ENCODE measurements at regions not wholly inside any gene's neighbourhood (a gene's known extent, or its start where the extent isn't known, plus 50 kb on each side); places are given as distances from the start of the nearest gene placed in this dataset.

GRCh38 chr2:105959357-105959756 is 214.6 kb downstream of the NCK2 start:
- H3K27me3 Mint-ChIP-seq (ENCODE audit: unreplicated experiment) = peaks cover 9% of the 10 kb centered on the region
- no peaks in the 10 kb centered on the region for H3K36me3 Mint-ChIP-seq (ENCODE audit: unreplicated experiment)
- no peaks in the 10 kb centered on the region for H3K4me1 Mint-ChIP-seq (ENCODE audit: low read depth, unreplicated experiment)
- no peak for DNase-seq
- no peak overlapping the region for H3K4me3 Mint-ChIP-seq (ENCODE audit: unreplicated experiment)
- TF ChIP-seq CTCF (IDR thresholded peaks at IDR 0.05; ENCODE audit: partially characterized antibody, unreplicated experiment) = no peak
- H3K9me3 Mint-ChIP-seq (ENCODE audit: unreplicated experiment) = no peaks in the 10 kb centered on the region
- no peak overlapping the region for H3K27ac Mint-ChIP-seq (ENCODE audit: unreplicated experiment)

- Mint-ChIP-seq H3K9me3 (ENCODE audit: unreplicated experiment) (no peaks in the 10 kb centered on the region), H3K4me1 (ENCODE audit: low read depth, unreplicated experiment) (peaks cover 4% of the 10 kb centered on the region), H3K27ac (ENCODE audit: unreplicated experiment) (no peak overlapping the region), H3K36me3 (ENCODE audit: unreplicated experiment) (no peaks in the 10 kb centered on the region), H3K4me3 (ENCODE audit: unreplicated experiment) (no peak overlapping the region), H3K27me3 (ENCODE audit: unreplicated experiment) (peaks cover 8% of the 10 kb centered on the region)
- DNase-seq = no peak
- no peak for TF ChIP-seq CTCF (IDR thresholded peaks at IDR 0.05; ENCODE audit: partially characterized antibody, unreplicated experiment)
These were observed 210.2 kb downstream of the NCK2 start for GRCh38 chr2:105954891-105955290.

GRCh38 chr2:105953942-105954341 is 209.2 kb downstream of the NCK2 start:
- Mint-ChIP-seq H3K36me3 (ENCODE audit: unreplicated experiment) (no peaks in the 10 kb centered on the region), H3K27ac (ENCODE audit: unreplicated experiment) (no peak overlapping the region), H3K27me3 (ENCODE audit: unreplicated experiment) (peaks cover 7% of the 10 kb centered on the region), H3K4me1 (ENCODE audit: low read depth, unreplicated experiment) (peaks cover 4% of the 10 kb centered on the region), H3K9me3 (ENCODE audit: unreplicated experiment) (no peaks in the 10 kb centered on the region), H3K4me3 (ENCODE audit: unreplicated experiment) (no peak overlapping the region)
- no peak for TF ChIP-seq CTCF (IDR thresholded peaks at IDR 0.05; ENCODE audit: partially characterized antibody, unreplicated experiment)
- no peak for DNase-seq

- no peak overlapping the region for H3K4me3 Mint-ChIP-seq (ENCODE audit: unreplicated experiment)
- no peak overlapping the region for H3K27ac Mint-ChIP-seq (ENCODE audit: unreplicated experiment)
- no peak for TF ChIP-seq CTCF (IDR thresholded peaks at IDR 0.05; ENCODE audit: partially characterized antibody, unreplicated experiment)
- no peaks in the 10 kb centered on the region for H3K36me3 Mint-ChIP-seq (ENCODE audit: unreplicated experiment)
- peaks cover 5% of the 10 kb centered on the region for H3K27me3 Mint-ChIP-seq (ENCODE audit: unreplicated experiment)
- peaks cover 2% of the 10 kb centered on the region for H3K9me3 Mint-ChIP-seq (ENCODE audit: unreplicated experiment)
- peaks cover 4% of the 10 kb centered on the region for H3K4me1 Mint-ChIP-seq (ENCODE audit: low read depth, unreplicated experiment)
- DNase-seq = no peak
These were observed 207.4 kb downstream of the NCK2 start for GRCh38 chr2:105952131-105952530.

- no peak for DNase-seq
- Mint-ChIP-seq H3K36me3 (ENCODE audit: unreplicated experiment) (no peaks in the 10 kb centered on the region), H3K4me3 (ENCODE audit: unreplicated experiment) (no peak overlapping the region), H3K27ac (ENCODE audit: unreplicated experiment) (no peak overlapping the region), H3K9me3 (ENCODE audit: unreplicated experiment) (peaks cover 2% of the 10 kb centered on the region), H3K27me3 (ENCODE audit: unreplicated experiment) (peaks cover 5% of the 10 kb centered on the region), H3K4me1 (ENCODE audit: low read depth, unreplicated experiment) (peaks cover 4% of the 10 kb centered on the region)
- TF ChIP-seq CTCF (IDR thresholded peaks at IDR 0.05; ENCODE audit: partially characterized antibody, unreplicated experiment) = no peak
These were observed 206.6 kb downstream of the NCK2 start for GRCh38 chr2:105951384-105951694.
